MM.1S (cell line): ENCODE measurements at regions not wholly inside any gene's neighbourhood (a gene's known extent, or its start where the extent isn't known, plus 50 kb on each side); places are given as distances from the start of the nearest gene placed in this dataset.

Experiments used
- EZH2phosphoT487 ChIP-seq: fragments of 300-600 bp; sonication (generic); IDR thresholded peaks from 2 replicates; pipeline ENCODE4 v1.6.1; 2018; ENCODE audit warnings: antibody characterized with exemption, low read length
- TF ChIP-seq, protein P1 (sequence below): fragments of 300-600 bp; sonication (generic); IDR thresholded peaks from 2 replicates; pipeline ENCODE4 v1.5.1; 2016; ENCODE audit warnings: antibody characterized with exemption, low read length, mixed read lengths

DNA sequence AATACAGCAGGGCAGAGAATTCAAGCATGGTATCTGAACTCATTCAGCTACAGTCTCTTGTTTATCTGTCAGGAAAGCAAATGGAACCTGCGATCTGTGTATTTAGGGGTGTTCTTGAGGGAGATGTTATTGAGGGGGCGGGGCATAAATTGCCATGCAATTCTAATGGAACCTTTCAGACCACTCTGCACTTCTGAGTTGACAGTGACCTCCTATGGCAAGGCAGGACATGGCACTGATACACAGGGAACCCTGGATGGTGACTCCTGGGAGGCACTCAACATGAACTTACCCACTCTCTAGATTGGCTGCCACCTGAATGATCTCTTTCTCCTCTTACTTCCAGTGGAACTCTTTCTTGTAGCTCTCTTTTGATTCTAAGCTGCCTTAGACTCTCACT, 787.3 kb downstream of the VRK1 start:
- TF ChIP-seq, protein P1, sequence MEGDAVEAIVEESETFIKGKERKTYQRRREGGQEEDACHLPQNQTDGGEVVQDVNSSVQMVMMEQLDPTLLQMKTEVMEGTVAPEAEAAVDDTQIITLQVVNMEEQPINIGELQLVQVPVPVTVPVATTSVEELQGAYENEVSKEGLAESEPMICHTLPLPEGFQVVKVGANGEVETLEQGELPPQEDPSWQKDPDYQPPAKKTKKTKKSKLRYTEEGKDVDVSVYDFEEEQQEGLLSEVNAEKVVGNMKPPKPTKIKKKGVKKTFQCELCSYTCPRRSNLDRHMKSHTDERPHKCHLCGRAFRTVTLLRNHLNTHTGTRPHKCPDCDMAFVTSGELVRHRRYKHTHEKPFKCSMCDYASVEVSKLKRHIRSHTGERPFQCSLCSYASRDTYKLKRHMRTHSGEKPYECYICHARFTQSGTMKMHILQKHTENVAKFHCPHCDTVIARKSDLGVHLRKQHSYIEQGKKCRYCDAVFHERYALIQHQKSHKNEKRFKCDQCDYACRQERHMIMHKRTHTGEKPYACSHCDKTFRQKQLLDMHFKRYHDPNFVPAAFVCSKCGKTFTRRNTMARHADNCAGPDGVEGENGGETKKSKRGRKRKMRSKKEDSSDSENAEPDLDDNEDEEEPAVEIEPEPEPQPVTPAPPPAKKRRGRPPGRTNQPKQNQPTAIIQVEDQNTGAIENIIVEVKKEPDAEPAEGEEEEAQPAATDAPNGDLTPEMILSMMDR: no peak
- no peak for TF ChIP-seq EZH2phosphoT487
